HL-60 (cell line): ENCODE measurements at regions not wholly inside any gene's neighbourhood (a gene's known extent, or its start where the extent isn't known, plus 50 kb on each side); places are given as distances from the start of the nearest gene placed in this dataset.

Experiments used
- DNase-seq, 2 experiments: peaks; one replicate each; pipeline ENCODE4 v3.0.0-alpha.2; 2010 to 2020; ENCODE audit warnings: low read depth in 1 of 2, low spot score in 1 of 2
- H3K27ac ChIP-seq: fragments of 250-450 bp; sonication (Bioruptor Pico); replicated peaks from 2 replicates; pipeline ENCODE4 v1.5.1; 2020; ENCODE audit warnings: mild to moderate bottlenecking, moderate library complexity
- H3K27me3 ChIP-seq: fragments of 250-450 bp; sonication (Bioruptor Pico); 2 replicates; pipeline ENCODE4 v1.5.1; 2021; ENCODE audit warnings: mild to moderate bottlenecking, moderate library complexity; ENCODE audit not compliant: insufficient read depth, poor library complexity, severe bottlenecking
- H3K4me3 ChIP-seq: replicated peaks from 2 replicates; pipeline ENCODE4 v1.5.1; 2011; ENCODE audit warnings: mild to moderate bottlenecking, control low read depth, low read length; ENCODE audit not compliant: insufficient read depth
- CTCF ChIP-seq: IDR thresholded peaks from one replicate; pipeline ENCODE4 v1.5.1; 2011; ENCODE audit warnings: low read length, control low read depth, inconsistent platforms; ENCODE audit not compliant: insufficient read depth
- GABPA ChIP-seq: IDR thresholded peaks from 2 replicates; pipeline ENCODE4 v1.6.1; 2012; ENCODE audit warnings: low read depth
- POLR2AphosphoS5 ChIP-seq: IDR thresholded peaks from 2 replicates; pipeline ENCODE4 v1.6.1; 2012; ENCODE audit warnings: low read depth
- REST ChIP-seq: IDR thresholded peaks from 2 replicates; pipeline ENCODE4 v1.6.1; 2012; ENCODE audit warnings: low read depth; ENCODE audit not compliant: insufficient replicate concordance
- SPI1 ChIP-seq: IDR thresholded peaks from 2 replicates; pipeline ENCODE4 v1.6.1; 2012; ENCODE audit warnings: low read depth, mild to moderate bottlenecking, borderline replicate concordance

- Histone ChIP-seq H3K4me3 (no peak overlapping the region), H3K27ac (no peak overlapping the region), H3K27me3 (no peaks in the 10 kb centered on the region)
- TF ChIP-seq POLR2AphosphoS5 (no peak), REST (no peak), CTCF (no peak), GABPA (no peak), SPI1 (no peak)
- no peak for DNase-seq
These were observed 413.6 kb downstream of the TRIML1 start for GRCh38 chr4:188552741-188553275.

- H3K27me3 ChIP-seq = no peaks in the 10 kb centered on the region
These were observed 415.2 kb downstream of the TRIML1 start for GRCh38 chr4:188554413-188554812.

GRCh38 chr4:188573104-188573503 lies 433.9 kb downstream of the TRIML1 start:
- DNase-seq = no peak
- Histone ChIP-seq H3K4me3 (no peak overlapping the region), H3K27ac (no peak overlapping the region), H3K27me3 (no peaks in the 10 kb centered on the region)
- TF ChIP-seq POLR2AphosphoS5 = no peak
- no peak for TF ChIP-seq CTCF
- no peak for TF ChIP-seq REST
- no peak for TF ChIP-seq GABPA
- no peak for TF ChIP-seq SPI1

More at GRCh38 chr4:188554413-188554812, 415.2 kb downstream of the TRIML1 start:
- no peak for TF ChIP-seq GABPA
- no peak for TF ChIP-seq REST
- no peak for TF ChIP-seq SPI1
- no peak for TF ChIP-seq POLR2AphosphoS5
- no peak for TF ChIP-seq CTCF
- no peak overlapping the region for H3K4me3 ChIP-seq
- no peak overlapping the region for H3K27ac ChIP-seq
- DNase-seq = no peak
